ENCODE measurements at regions not wholly inside any gene's neighbourhood (a gene's known extent, or its start where the extent isn't known, plus 50 kb on each side); places are given as distances from the start of the nearest gene placed in this dataset.

- TF ChIP-seq CTCF (conservative IDR thresholded peaks at IDR 0.05; ENCODE audit: low read depth, low read length) (no peak), EZH2 (IDR thresholded peaks at IDR 0.05; ENCODE audit: low read length, unreplicated experiment) (no peak)
These were observed 1453.5 kb downstream of the AACS start for GRCh38 chr12:126518596-126519200.

Measured in PC-3 (cell line).